ENCODE measurements at regions not wholly inside any gene's neighbourhood (a gene's known extent, or its start where the extent isn't known, plus 50 kb on each side); places are given as distances from the start of the nearest gene placed in this dataset.

DNA sequence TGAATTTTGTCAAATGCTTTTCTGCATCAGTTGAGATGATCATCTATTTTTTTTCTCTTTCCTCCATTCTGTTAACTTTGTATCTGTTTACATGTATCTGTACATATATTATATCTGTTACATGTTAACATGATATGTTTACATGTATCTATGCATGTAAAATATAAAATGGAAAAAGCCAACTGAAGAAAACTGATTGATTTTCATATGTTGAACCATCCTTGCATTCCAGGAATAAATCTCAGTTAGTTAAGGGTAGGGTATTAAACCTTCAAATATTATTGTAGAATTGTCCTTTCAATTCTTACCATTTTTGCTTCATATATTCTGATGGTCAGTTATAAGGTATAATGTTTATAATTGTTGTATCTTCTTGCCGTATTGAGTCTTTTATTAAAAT is 336.1 kb downstream of the ZFHX3 start:
- Histone ChIP-seq H3K4me1 (ENCODE audit: control insufficient read depth, insufficient read depth, low read length) (no peaks in the 10 kb centered on the region), H3K9me3 (ENCODE audit: control insufficient read depth, insufficient read depth, low read depth, low read length) (no peaks in the 10 kb centered on the region), H3K4me3 (ENCODE audit: low read depth, low read length) (no peak overlapping the region), H3K27ac (ENCODE audit: extremely low read depth, low read depth, low read length) (no peak overlapping the region), H3K36me3 (ENCODE audit: control insufficient read depth in 2 of 2, insufficient read depth in 1 of 2, low read length in 2 of 2) (peaks cover 0 to 3% of the 10 kb centered on the region in 2 experiments; a peak in 1 of 3 replicates)
- TF ChIP-seq ZNF530 (tag by site-specific recombination; IDR thresholded peaks at IDR 0.05; ENCODE audit: low read depth) (no peak), SETDB1 (IDR thresholded peaks at IDR 0.05; ENCODE audit: insufficient read length, low read length) (peak; percentile 63)
- ChIA-PET CTCF (no interaction called here), POLR2A (no interaction called here)

DNA sequence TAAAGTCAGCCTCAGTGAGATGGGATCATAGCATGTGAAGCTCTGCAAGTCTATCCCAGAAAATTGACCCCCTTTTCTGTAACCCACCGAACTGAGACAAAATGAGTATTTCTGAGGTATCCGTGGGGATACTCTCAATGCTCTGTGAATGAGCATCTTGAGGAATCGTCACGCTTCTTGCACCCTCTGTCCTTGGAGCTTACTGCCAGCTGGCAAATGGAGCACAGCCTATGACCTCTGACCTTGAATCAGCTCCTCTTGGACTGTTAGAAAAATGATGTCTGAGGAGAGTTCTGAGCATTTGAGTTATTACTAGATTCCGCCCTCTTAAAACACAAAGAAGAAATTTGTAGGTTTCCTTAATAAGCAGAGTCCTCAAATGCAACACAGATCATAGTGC is 342.1 kb downstream of the ZFHX3 start:
- TF ChIP-seq, protein P1, sequence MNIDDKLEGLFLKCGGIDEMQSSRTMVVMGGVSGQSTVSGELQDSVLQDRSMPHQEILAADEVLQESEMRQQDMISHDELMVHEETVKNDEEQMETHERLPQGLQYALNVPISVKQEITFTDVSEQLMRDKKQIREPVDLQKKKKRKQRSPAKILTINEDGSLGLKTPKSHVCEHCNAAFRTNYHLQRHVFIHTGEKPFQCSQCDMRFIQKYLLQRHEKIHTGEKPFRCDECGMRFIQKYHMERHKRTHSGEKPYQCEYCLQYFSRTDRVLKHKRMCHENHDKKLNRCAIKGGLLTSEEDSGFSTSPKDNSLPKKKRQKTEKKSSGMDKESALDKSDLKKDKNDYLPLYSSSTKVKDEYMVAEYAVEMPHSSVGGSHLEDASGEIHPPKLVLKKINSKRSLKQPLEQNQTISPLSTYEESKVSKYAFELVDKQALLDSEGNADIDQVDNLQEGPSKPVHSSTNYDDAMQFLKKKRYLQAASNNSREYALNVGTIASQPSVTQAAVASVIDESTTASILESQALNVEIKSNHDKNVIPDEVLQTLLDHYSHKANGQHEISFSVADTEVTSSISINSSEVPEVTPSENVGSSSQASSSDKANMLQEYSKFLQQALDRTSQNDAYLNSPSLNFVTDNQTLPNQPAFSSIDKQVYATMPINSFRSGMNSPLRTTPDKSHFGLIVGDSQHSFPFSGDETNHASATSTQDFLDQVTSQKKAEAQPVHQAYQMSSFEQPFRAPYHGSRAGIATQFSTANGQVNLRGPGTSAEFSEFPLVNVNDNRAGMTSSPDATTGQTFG (tag by site-specific recombination; IDR thresholded peaks at IDR 0.05; ENCODE audit: borderline replicate concordance), result no peak
- ChIA-PET POLR2A (no interaction called here), CTCF (no interaction called here)
- H3K27ac ChIP-seq (ENCODE audit: extremely low read depth, low read depth, low read length), result no peak overlapping the region
- H3K36me3 ChIP-seq (ENCODE audit: control insufficient read depth in 2 of 2, insufficient read depth in 1 of 2, low read length in 2 of 2), result no peaks in the 10 kb centered on the region
- H3K4me1 ChIP-seq (ENCODE audit: control insufficient read depth, insufficient read depth, low read length), result no peaks in the 10 kb centered on the region
- no peak overlapping the region for H3K4me3 ChIP-seq (ENCODE audit: low read depth, low read length)
- H3K9me3 ChIP-seq (ENCODE audit: control insufficient read depth, insufficient read depth, low read depth, low read length), result no peaks in the 10 kb centered on the region

DNA sequence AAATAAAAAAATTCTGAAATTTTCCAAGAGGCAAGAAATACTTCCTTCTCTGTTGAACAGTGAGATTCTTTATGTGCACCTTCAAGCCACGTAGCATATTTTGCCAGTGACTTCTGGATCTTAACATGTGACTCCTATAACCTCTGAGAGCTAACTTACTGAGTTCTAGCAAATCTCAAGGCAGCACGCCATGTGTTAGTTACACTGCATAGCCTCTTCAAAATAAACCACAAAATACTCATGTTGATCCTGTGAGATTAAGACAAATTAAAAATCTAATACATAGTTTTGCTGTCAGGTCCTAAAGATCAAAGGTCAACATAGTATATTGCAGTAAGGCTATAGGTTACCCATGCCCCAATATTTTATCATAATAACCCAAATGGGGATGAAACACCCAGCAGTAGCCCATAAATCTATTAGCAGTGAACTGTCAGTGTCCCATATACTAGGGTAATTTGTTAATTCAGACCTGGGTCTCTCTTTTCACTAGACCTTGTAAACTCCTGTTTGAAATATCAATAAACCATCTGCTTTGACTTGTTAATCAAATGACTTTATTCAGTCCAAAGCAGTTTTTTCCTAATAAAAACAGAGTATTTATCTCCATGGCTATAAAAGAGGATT is 343.1 kb downstream of the ZFHX3 start:
- H3K9me3 ChIP-seq (ENCODE audit: control insufficient read depth, insufficient read depth, low read depth, low read length), result no peaks in the 10 kb centered on the region
- no peak overlapping the region for H3K4me3 ChIP-seq (ENCODE audit: low read depth, low read length)
- TF ChIP-seq FEZF1 (tag by site-specific recombination; IDR thresholded peaks at IDR 0.05), result no peak
- TF ChIP-seq ZNF416 (tag by site-specific recombination; IDR thresholded peaks at IDR 0.05), result no peak
- TF ChIP-seq, protein P2, sequence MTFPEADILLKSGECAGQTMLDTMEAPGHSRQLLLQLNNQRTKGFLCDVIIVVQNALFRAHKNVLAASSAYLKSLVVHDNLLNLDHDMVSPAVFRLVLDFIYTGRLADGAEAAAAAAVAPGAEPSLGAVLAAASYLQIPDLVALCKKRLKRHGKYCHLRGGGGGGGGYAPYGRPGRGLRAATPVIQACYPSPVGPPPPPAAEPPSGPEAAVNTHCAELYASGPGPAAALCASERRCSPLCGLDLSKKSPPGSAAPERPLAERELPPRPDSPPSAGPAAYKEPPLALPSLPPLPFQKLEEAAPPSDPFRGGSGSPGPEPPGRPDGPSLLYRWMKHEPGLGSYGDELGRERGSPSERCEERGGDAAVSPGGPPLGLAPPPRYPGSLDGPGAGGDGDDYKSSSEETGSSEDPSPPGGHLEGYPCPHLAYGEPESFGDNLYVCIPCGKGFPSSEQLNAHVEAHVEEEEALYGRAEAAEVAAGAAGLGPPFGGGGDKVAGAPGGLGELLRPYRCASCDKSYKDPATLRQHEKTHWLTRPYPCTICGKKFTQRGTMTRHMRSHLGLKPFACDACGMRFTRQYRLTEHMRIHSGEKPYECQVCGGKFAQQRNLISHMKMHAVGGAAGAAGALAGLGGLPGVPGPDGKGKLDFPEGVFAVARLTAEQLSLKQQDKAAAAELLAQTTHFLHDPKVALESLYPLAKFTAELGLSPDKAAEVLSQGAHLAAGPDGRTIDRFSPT (tag by site-specific recombination; IDR thresholded peaks at IDR 0.05), result no peak
- TF ChIP-seq, protein P3, sequence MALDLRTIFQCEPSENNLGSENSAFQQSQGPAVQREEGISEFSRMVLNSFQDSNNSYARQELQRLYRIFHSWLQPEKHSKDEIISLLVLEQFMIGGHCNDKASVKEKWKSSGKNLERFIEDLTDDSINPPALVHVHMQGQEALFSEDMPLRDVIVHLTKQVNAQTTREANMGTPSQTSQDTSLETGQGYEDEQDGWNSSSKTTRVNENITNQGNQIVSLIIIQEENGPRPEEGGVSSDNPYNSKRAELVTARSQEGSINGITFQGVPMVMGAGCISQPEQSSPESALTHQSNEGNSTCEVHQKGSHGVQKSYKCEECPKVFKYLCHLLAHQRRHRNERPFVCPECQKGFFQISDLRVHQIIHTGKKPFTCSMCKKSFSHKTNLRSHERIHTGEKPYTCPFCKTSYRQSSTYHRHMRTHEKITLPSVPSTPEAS (tag by site-specific recombination; IDR thresholded peaks at IDR 0.05), result no peak
- no peak for TF ChIP-seq SP3 (tag by site-specific recombination; IDR thresholded peaks at IDR 0.05)
- TF ChIP-seq ZNF202 (tag by site-specific recombination; IDR thresholded peaks at IDR 0.05; ENCODE audit: borderline replicate concordance), result no peak
- TF ChIP-seq, protein P4, sequence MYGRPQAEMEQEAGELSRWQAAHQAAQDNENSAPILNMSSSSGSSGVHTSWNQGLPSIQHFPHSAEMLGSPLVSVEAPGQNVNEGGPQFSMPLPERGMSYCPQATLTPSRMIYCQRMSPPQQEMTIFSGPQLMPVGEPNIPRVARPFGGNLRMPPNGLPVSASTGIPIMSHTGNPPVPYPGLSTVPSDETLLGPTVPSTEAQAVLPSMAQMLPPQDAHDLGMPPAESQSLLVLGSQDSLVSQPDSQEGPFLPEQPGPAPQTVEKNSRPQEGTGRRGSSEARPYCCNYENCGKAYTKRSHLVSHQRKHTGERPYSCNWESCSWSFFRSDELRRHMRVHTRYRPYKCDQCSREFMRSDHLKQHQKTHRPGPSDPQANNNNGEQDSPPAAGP (tag by site-specific recombination; IDR thresholded peaks at IDR 0.05), result no peak
- POLR2A ChIA-PET, result no interaction called here
- CTCF ChIA-PET, result no interaction called here
- H3K36me3 ChIP-seq (ENCODE audit: control insufficient read depth in 2 of 2, insufficient read depth in 1 of 2, low read length in 2 of 2), result no peaks in the 10 kb centered on the region
- H3K4me1 ChIP-seq (ENCODE audit: control insufficient read depth, insufficient read depth, low read length), result no peaks in the 10 kb centered on the region
- H3K27ac ChIP-seq (ENCODE audit: extremely low read depth, low read depth, low read length), result no peak overlapping the region

DNA sequence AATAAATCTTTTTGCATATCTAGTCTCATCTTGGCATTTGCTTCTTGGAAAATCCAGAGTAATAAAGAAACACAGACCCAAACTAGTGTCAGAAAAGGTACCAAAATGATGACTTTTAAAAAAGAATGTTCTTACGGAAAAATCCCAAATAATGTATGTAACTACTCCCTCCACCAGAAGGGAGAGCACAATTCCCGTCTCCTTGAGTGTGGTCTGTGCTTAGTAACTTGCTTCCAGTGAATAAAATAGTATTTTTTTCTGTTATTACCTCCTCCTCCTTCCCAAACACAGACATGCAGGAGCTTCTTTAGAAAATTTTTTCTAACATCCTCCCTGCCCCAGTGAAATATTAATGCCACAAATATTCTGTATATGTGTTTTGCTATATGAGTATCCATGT is 358.1 kb downstream of the ZFHX3 start:
- Histone ChIP-seq H3K27ac (ENCODE audit: extremely low read depth, low read depth, low read length) (no peak overlapping the region), H3K9me3 (ENCODE audit: control insufficient read depth, insufficient read depth, low read depth, low read length) (no peaks in the 10 kb centered on the region), H3K4me1 (ENCODE audit: control insufficient read depth, insufficient read depth, low read length) (no peaks in the 10 kb centered on the region), H3K4me3 (ENCODE audit: low read depth, low read length) (no peak overlapping the region), H3K36me3 (ENCODE audit: control insufficient read depth in 2 of 2, insufficient read depth in 1 of 2, low read length in 2 of 2) (no peaks in the 10 kb centered on the region)
- ChIA-PET CTCF (interaction anchor here (0.6 kb wide), 1 partner anchor 676 kb away, joined by 3 read pairs; no protein-coding TSS in a partner anchor), POLR2A (no interaction called here)
- TF ChIP-seq RBAK (tag by site-specific recombination; IDR thresholded peaks at IDR 0.05), result no peak
- TF ChIP-seq, protein P5, sequence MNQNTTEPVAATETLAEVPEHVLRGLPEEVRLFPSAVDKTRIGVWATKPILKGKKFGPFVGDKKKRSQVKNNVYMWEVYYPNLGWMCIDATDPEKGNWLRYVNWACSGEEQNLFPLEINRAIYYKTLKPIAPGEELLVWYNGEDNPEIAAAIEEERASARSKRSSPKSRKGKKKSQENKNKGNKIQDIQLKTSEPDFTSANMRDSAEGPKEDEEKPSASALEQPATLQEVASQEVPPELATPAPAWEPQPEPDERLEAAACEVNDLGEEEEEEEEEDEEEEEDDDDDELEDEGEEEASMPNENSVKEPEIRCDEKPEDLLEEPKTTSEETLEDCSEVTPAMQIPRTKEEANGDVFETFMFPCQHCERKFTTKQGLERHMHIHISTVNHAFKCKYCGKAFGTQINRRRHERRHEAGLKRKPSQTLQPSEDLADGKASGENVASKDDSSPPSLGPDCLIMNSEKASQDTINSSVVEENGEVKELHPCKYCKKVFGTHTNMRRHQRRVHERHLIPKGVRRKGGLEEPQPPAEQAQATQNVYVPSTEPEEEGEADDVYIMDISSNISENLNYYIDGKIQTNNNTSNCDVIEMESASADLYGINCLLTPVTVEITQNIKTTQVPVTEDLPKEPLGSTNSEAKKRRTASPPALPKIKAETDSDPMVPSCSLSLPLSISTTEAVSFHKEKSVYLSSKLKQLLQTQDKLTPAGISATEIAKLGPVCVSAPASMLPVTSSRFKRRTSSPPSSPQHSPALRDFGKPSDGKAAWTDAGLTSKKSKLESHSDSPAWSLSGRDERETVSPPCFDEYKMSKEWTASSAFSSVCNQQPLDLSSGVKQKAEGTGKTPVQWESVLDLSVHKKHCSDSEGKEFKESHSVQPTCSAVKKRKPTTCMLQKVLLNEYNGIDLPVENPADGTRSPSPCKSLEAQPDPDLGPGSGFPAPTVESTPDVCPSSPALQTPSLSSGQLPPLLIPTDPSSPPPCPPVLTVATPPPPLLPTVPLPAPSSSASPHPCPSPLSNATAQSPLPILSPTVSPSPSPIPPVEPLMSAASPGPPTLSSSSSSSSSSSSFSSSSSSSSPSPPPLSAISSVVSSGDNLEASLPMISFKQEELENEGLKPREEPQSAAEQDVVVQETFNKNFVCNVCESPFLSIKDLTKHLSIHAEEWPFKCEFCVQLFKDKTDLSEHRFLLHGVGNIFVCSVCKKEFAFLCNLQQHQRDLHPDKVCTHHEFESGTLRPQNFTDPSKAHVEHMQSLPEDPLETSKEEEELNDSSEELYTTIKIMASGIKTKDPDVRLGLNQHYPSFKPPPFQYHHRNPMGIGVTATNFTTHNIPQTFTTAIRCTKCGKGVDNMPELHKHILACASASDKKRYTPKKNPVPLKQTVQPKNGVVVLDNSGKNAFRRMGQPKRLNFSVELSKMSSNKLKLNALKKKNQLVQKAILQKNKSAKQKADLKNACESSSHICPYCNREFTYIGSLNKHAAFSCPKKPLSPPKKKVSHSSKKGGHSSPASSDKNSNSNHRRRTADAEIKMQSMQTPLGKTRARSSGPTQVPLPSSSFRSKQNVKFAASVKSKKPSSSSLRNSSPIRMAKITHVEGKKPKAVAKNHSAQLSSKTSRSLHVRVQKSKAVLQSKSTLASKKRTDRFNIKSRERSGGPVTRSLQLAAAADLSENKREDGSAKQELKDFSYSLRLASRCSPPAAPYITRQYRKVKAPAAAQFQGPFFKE (tag by site-specific recombination; IDR thresholded peaks at IDR 0.05; ENCODE audit: borderline replicate concordance), result no peak
- no peak for TF ChIP-seq SP7 (tag by site-specific recombination; IDR thresholded peaks at IDR 0.05)
- TF ChIP-seq ZNF155 (tag by site-specific recombination; IDR thresholded peaks at IDR 0.05), result no peak
